ENCODE measurements at regions not wholly inside any gene's neighbourhood (a gene's known extent, or its start where the extent isn't known, plus 50 kb on each side); places are given as distances from the start of the nearest gene placed in this dataset.
"Not testable (repeated sequence)": the region's sequence is repeated elsewhere in the genome, so short reads cannot be mapped to it uniquely, and the experiment has no call there.

- H2AFZ ChIP-seq (ENCODE audit: low read length): no peak overlapping the region
- H3K79me2 ChIP-seq (ENCODE audit: insufficient read depth, low read length): no peaks in the 10 kb centered on the region
- no peaks in the 10 kb centered on the region for H3F3A ChIP-seq (ENCODE audit: low read depth)
- TF ChIP-seq CTCF (conservative IDR thresholded peaks at IDR 0.05; ENCODE audit: low read length) (no peak), EZH2phosphoT487 (IDR thresholded peaks at IDR 0.05; ENCODE audit: borderline replicate concordance) (no peak)
- H3K4me3 ChIP-seq (ENCODE audit: low read length, poor library complexity, severe bottlenecking): no peak overlapping the region
- H4K20me1 ChIP-seq (ENCODE audit: insufficient read depth, low read length, poor library complexity, severe bottlenecking): no peaks in the 10 kb centered on the region
- H3K4me1 ChIP-seq (ENCODE audit: insufficient read depth, low read length, poor library complexity, severe bottlenecking): peaks cover 9% of the 10 kb centered on the region
- H3K9me2 ChIP-seq (replicated peaks; ENCODE audit: low read depth, low read length): no peaks in the 10 kb centered on the region
- no peaks in the 10 kb centered on the region for H3K9me3 ChIP-seq (ENCODE audit: insufficient read depth, low read depth, low read length)
- H3K9ac ChIP-seq (ENCODE audit: low read depth, low read length, poor library complexity, severe bottlenecking): no peak overlapping the region
- no peaks in the 10 kb centered on the region for H3K27me3 ChIP-seq (ENCODE audit: insufficient read depth, low read length, poor library complexity, severe bottlenecking)
- H3K4me2 ChIP-seq (ENCODE audit: low read depth, low read length, poor library complexity, severe bottlenecking): no peak overlapping the region
- H3K36me3 ChIP-seq (ENCODE audit: insufficient read depth, low read length): no peaks in the 10 kb centered on the region
Measured at GRCh38 chr4:77360451-77360850, 203.4 kb downstream of the CCNG2 start.

GRCh38 chr4:77366876-77367275 is 209.9 kb downstream of the CCNG2 start:
- H3K79me2 ChIP-seq (ENCODE audit: insufficient read depth, low read length); H3K4me3 ChIP-seq (ENCODE audit: low read length, poor library complexity, severe bottlenecking); H3K36me3 ChIP-seq (ENCODE audit: insufficient read depth, low read length); H3K4me1 ChIP-seq (ENCODE audit: insufficient read depth, low read length, poor library complexity, severe bottlenecking); H3K27me3 ChIP-seq (ENCODE audit: insufficient read depth, low read length, poor library complexity, severe bottlenecking); H2AFZ ChIP-seq (ENCODE audit: low read length); H3K9me3 ChIP-seq (ENCODE audit: insufficient read depth, low read depth, low read length); H3F3A ChIP-seq (ENCODE audit: low read depth); H3K4me2 ChIP-seq (ENCODE audit: low read depth, low read length, poor library complexity, severe bottlenecking); H4K20me1 ChIP-seq (ENCODE audit: insufficient read depth, low read length, poor library complexity, severe bottlenecking); H3K9me2 ChIP-seq (replicated peaks; ENCODE audit: low read depth, low read length); H3K9ac ChIP-seq (ENCODE audit: low read depth, low read length, poor library complexity, severe bottlenecking): not testable (repeated sequence)
- TF ChIP-seq CTCF (conservative IDR thresholded peaks at IDR 0.05; ENCODE audit: low read length): peak; percentile 39; the same call in 1 of the 2 replicates

GRCh38 chr4:77367638-77368037 is 210.6 kb downstream of the CCNG2 start:
- no peak overlapping the region for H3K4me2 ChIP-seq (ENCODE audit: low read depth, low read length, poor library complexity, severe bottlenecking)
- H3K9me2 ChIP-seq (replicated peaks; ENCODE audit: low read depth, low read length): no peaks in the 10 kb centered on the region
- H3F3A ChIP-seq (ENCODE audit: low read depth): no peaks in the 10 kb centered on the region
- no peaks in the 10 kb centered on the region for H3K36me3 ChIP-seq (ENCODE audit: insufficient read depth, low read length)
- no peak overlapping the region for H2AFZ ChIP-seq (ENCODE audit: low read length)
- H3K4me3 ChIP-seq (ENCODE audit: low read length, poor library complexity, severe bottlenecking): no peak overlapping the region
- H3K79me2 ChIP-seq (ENCODE audit: insufficient read depth, low read length): no peaks in the 10 kb centered on the region
- H3K4me1 ChIP-seq (ENCODE audit: insufficient read depth, low read length, poor library complexity, severe bottlenecking): peaks cover 9% of the 10 kb centered on the region
- TF ChIP-seq CTCF (conservative IDR thresholded peaks at IDR 0.05; ENCODE audit: low read length) (no peak), EZH2phosphoT487 (IDR thresholded peaks at IDR 0.05; ENCODE audit: borderline replicate concordance) (no peak)
- no peak overlapping the region for H3K9ac ChIP-seq (ENCODE audit: low read depth, low read length, poor library complexity, severe bottlenecking)
- peaks cover 4% of the 10 kb centered on the region for H3K27me3 ChIP-seq (ENCODE audit: insufficient read depth, low read length, poor library complexity, severe bottlenecking)
- no peaks in the 10 kb centered on the region for H3K9me3 ChIP-seq (ENCODE audit: insufficient read depth, low read depth, low read length)
- H4K20me1 ChIP-seq (ENCODE audit: insufficient read depth, low read length, poor library complexity, severe bottlenecking): no peaks in the 10 kb centered on the region

All from Loucy (cell line).